Peyer's patch (tissue), 4 donors: ENCODE measurements at regions not wholly inside any gene's neighbourhood (a gene's known extent, or its start where the extent isn't known, plus 50 kb on each side); places are given as distances from the start of the nearest gene placed in this dataset.

ENCODE experiments used
- CTCF ChIP-seq, 6 experiments: fragments of 450-650 bp in 4 of 6; fragments of 200-600 bp in 2 of 6; sonication (generic) in 1 of 6; IDR thresholded peaks; one replicate each; pipeline ENCODE4 v1.5.1; 2017 to 2019; ENCODE audit warnings: antibody characterized with exemption in 6 of 6, mild to moderate bottlenecking in 3 of 6, moderate library complexity in 1 of 6
- POLR2A ChIP-seq, 2 donors: fragments of 450-650 bp; IDR thresholded peaks; one replicate each; pipeline ENCODE4 v1.5.1; 2017; ENCODE audit warnings: antibody characterized with exemption in 2 of 2, mild to moderate bottlenecking in 2 of 2, moderate library complexity in 2 of 2

- TF ChIP-seq CTCF (IDR thresholded peaks at IDR 0.05) = no peak
- no peak for TF ChIP-seq POLR2A (IDR thresholded peaks at IDR 0.05)
Observed at GRCh38 chr13:91145571-91146205, 201.8 kb upstream of the MIR17HG start.
